ENCODE measurements at regions not wholly inside any gene's neighbourhood (a gene's known extent, or its start where the extent isn't known, plus 50 kb on each side); places are given as distances from the start of the nearest gene placed in this dataset.

DNA sequence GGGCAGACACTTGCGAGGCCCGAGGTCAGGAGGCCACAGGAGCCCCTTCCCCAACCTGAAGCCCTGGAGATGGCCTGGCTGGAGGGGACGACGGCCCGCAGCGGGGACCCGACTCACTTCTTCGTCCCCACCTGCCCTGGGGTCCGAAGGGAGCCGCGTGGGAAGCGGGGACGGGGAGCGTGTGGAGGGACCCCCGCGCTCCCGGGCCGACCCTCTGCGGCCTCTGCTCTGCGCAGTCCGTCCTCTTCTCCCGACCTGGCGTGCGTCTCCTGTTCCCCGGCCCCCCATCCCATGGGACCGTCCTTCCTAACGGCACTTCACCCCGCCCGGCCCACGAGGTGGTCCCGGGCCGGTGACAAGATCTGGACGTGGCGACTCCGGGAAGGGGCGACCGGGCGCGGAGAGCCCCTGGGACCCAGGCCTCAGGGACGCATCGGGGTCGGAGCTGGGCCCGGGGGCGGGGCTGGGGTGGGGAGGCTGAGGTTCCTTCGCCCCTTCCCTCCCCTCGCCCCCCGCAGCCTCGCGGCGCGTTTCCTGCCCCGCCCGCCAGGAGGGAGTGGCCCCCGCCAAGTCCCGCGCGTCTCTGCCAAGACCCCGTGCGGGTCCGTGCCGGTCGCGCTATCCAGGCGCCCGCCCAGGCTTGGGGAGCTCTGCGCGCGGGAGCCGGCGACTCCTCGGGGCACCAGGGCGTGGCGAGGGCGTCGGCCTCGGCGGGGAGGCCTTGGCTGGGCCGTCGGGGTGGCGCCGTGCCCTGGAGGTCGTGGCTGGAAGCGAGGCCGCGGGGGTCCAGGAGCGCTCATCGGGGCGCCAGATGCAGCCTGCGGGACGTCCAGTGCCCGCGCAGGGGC lies 97.1 kb downstream of the TNFAIP2 start:
- TF ChIP-seq, protein P1, sequence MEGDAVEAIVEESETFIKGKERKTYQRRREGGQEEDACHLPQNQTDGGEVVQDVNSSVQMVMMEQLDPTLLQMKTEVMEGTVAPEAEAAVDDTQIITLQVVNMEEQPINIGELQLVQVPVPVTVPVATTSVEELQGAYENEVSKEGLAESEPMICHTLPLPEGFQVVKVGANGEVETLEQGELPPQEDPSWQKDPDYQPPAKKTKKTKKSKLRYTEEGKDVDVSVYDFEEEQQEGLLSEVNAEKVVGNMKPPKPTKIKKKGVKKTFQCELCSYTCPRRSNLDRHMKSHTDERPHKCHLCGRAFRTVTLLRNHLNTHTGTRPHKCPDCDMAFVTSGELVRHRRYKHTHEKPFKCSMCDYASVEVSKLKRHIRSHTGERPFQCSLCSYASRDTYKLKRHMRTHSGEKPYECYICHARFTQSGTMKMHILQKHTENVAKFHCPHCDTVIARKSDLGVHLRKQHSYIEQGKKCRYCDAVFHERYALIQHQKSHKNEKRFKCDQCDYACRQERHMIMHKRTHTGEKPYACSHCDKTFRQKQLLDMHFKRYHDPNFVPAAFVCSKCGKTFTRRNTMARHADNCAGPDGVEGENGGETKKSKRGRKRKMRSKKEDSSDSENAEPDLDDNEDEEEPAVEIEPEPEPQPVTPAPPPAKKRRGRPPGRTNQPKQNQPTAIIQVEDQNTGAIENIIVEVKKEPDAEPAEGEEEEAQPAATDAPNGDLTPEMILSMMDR (IDR thresholded peaks at IDR 0.05) = no peak
- TF ChIP-seq ZFX (IDR thresholded peaks at IDR 0.05; ENCODE audit: borderline replicate concordance) = no peak
